Activated T-helper 9 cell treated with anti-CD3 and anti-CD28 coated beads, Interleukin-2, amount 50 U/mL, for 16 hours (primary cell): ENCODE measurements at regions not wholly inside any gene's neighbourhood (a gene's known extent, or its start where the extent isn't known, plus 50 kb on each side); places are given as distances from the start of the nearest gene placed in this dataset.

Experiments used
- DNase-seq: peaks from one replicate; pipeline ENCODE4 v3.0.0-alpha.2; 2020; ENCODE audit warnings: low read depth

DNA sequence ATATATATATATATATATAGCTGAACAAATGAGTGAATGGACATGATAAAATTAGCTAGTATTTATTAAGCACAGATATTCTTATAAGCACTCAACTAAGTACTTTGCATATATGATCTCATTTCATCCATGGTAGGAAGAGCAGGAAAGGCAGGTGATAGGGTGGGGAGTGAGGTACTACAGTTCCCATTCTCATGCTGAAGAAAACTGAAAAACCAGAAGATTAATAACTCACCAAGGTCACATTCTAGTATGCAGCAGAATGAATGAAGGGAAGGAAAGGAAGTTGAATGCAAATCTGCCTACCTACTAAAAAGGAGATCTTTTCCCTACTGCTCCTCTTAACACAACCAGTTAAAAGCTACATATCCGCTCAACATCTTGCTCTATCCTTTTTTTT, 298.1 kb upstream of the TMPO start:
- no peak for DNase-seq

DNA sequence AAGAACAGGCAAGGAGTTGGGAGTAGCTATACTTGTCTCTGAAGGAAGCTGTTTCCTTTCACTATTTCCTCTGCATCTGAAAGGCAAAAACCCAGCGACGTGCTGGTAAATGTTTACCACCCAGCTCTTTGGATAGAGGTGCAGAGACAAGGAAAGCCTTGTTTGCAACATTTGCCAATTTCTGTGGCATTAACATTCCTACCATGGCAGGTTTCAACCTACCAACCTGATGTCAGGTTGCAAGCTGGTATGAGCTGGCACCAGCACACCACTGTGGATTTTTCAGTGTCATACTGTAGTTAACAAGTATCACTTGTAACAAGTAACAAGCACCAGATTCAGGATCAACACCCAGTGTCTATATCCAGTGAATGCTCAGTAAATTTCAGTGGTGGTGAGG, 294.8 kb upstream of the TMPO start:
- no peak for DNase-seq

DNA sequence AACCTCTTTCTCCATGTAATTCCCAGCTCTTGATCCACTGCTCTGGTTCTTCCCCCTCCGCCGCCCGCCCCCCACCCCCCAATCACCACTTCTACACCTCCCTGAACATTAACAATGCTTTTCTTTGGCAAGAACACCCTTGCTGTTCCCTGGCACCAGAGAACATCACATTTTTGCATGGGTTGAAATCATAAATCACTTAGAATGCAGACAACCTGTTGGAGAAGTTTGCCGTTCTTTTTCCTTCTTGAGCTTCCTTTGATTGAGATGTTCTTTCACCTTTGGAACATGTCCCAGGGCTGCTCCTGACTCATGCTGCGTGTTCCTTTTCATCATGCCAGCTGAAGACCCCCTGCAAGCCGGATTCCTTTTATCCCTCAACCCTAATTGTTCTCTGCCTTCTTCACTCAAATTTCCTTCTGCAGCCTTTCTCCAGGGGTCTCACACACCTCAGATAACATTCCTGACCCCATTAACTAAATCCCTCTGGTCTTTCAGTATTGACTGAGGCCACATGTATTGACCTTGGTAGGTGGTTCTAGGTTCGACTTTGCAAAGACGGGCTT, 294.1 kb upstream of the TMPO start:
- no peak for DNase-seq

DNA sequence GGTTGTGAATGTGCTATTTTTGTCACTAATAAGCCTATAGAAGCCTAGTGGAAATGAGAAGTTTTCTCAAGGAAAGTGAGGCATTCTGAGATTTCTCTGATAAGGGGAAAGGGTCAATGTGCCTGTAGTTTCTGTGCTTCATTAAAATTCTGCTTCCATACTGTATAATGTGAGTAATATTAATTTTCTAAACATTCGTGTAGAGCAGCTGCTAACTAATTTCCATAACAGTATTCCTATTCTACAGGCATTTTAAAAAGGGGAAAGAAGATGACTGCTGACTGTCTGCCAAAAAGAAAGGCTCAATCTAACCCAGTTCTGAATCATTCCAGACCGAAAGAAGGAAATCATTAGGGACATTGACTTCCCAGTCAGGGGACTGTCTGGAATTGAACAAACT, 293.3 kb upstream of the TMPO start:
- no peak for DNase-seq

- DNase-seq = no peak
Observed at GRCh38 chr12:98224584-98225221, 290.7 kb upstream of the TMPO start.

DNA sequence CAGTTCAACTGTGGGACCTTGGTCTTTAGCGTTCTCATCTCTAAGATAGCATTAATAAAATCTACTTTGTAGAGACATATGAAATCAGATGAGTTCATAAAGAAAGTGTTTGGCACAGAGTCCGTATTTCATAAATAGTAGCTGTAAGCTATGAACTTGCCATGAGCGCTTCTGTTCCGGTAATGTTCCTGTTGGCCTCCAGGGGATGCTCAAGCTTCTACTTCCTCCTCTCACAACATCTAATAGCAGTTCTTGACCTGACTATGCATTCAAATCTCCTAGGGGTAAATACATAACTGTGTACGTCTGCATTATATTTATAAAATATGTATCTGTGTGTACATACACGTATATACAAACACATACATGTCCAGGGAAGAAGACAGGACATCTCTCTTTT, 288.2 kb upstream of the TMPO start:
- DNase-seq = no peak

DNA sequence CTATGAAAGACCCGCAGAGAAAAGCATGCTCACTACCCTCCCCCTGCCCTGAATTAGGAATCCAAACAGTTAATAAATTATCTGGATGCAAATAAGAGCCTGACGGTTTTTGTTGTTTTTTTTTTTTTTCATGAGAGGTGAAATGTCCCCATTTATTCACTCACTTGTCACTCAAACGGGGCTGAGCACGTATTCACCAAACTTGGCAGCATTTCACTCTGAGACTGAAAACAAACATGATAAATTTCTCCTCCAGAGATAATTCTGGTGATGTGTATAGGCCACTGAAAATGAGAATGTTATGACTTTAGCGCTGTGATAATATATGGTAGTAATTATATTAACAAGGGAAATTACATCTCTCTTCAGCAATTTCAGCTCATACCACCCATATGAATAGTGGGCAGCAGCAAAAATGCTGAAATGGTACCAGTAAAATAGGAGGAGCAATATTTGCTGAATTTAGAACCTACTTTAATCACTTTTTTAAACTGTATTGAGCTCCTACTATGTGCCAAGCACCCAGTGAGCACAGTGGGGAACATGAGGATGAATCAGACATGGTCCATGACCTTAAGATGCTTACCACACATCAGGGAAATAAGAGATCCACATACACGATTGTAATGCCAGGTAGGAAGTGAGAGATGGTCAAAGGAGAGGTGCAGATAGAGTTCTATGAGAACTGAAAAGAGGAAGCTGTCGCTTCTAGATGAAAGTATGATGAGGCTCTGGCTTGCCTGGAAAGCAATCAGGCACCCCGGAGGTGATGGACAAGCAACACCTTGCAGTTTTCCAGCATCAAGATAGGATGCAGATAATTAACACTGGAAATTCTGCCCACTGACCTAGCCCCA, 286.5 kb upstream of the TMPO start:
- no peak for DNase-seq

- no peak for DNase-seq
Observed at GRCh38 chr12:98229540-98229924, 285.9 kb upstream of the TMPO start.

DNA sequence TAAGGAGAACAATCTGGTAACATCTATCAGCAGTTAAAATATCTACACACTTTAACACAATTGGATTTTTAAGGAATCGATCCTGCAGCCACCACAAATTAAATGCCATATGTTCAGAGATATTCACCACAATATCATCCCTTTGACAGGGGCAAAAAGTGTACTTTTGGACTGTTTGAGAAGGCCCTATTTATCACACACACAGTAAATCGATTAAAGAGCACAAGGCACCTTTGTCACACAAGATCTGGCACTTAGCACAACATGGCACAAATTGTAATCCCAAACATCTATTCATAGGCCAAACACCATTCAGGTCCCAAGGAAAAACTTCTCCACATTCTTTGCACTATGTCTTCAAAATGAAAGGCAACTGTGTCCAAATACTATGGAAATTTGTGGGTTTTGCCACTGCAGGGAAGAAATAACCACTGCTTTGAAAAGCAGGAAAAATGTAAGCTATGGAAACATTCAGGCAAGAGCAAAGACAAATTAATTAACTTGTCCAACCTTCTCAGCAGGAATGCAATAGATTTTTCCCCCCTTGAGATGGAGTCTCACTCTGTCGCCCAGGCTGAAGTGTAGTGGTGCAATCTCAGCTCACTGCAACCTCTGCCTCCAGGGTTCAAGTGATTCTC, 282.5 kb upstream of the TMPO start:
- DNase-seq = no peak

- DNase-seq = no peak
Observed at GRCh38 chr12:98235301-98235700, 280.1 kb upstream of the TMPO start.

- no peak for DNase-seq
Observed at GRCh38 chr12:98238515-98239130, 276.8 kb upstream of the TMPO start.

- no peak for DNase-seq
Observed at GRCh38 chr12:98243190-98243589, 272.2 kb upstream of the TMPO start.

GRCh38 chr12:98244136-98244535, 271.3 kb upstream of the TMPO start:
- DNase-seq = no peak

DNA sequence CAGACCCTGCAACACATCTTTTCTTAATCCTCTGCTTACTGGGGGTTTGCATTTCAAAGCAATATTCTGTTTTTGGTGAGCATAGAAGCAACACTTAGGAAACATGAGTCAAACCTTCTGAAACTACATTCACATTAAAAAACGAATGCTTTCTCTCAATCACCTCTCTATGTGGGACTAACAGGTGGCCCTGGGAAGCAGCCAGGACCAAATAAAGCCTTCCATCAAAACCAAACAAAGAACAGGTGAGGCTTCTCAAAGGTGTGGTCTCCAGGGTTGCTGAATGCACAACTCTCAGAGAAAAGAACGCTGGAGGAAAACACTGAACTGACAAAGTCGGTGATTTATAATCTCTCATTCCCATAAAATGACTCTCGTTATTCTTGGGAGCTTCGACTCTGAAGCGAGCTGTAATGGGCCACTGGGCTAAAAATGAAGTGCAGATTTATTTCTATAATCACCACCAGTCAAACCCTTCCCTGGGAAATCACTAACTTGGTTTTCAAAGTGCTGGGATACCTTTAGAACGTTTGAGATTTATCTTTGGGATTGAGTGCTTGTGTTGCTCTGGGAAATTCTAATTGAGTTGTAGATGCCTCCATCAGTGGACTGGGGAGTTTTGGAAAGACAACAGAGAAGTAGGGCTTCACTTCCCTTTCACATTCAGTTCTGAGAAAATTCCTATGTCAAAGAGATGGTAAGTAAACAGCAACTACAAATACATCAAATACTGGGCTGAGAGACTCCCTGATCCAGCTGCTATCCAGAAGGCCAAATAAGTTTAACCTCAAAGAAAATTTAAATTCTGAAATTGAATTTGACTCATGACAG, 262.0 kb upstream of the TMPO start:
- no peak for DNase-seq

DNA sequence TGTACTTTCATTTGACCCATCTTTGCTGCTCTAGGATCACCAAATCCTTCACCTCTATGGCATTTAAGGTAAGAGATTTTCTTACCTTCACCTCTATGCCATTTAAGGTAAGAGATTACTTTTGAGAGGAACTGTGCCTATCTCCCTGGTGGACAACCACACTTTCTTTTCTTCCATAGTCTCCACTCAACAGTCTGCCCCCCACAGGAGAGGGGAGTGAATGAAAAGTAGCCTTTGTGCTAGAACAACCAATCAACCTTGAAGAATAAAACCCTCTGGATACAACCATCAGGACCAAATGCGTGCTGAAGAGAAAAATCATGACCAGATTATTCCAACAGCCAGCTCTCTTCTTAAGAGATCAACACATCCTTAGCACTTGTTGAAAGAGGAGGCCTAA, 258.6 kb upstream of the TMPO start:
- no peak for DNase-seq

GRCh38 chr12:98259693-98260092, 255.7 kb upstream of the TMPO start:
- no peak for DNase-seq

- DNase-seq = no peak
Observed at GRCh38 chr12:98260276-98260675, 255.1 kb upstream of the TMPO start.

DNA sequence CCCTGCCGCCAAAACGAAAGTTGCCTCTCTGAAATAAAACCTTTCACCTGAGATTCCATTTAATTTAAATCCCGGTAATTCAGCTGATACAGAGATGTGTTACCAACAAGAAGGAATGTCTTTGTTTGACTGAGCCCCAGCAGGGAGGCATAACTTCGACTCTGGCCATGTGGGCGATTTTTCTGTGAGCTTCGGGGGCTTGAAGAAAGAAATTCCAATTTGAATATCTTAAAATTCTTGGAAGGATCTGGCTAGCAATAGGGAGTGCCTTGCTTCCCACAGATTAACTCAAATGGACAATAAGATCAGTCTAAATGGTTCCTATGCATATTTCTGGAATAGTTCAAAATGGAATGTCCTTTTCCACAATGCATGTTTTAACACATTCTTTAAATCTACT, 252.5 kb upstream of the TMPO start:
- DNase-seq = no peak

GRCh38 chr12:98274430-98275130, 240.8 kb upstream of the TMPO start:
- no peak for DNase-seq

GRCh38 chr12:98275131-98275475, 240.3 kb upstream of the TMPO start:
- no peak for DNase-seq

DNA sequence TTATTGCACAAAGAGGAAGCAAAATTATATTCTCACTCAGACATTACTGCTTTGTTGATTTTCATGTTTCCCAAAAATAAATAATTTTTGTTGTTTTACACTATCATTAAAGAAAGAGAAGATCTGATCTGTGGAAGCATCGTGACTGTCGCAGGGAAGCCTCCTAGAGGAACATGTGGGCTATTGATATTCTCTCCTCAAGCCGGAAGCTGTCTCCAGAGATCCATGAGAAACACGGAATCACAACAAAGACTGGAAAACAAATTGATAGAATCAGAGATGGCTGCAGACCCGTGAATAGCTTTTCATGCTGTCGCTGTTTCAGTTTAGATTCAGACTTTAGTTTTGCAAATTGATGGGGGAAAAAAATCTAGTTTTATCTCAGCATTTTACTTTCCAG, 235.2 kb upstream of the TMPO start:
- no peak for DNase-seq
